GM12891 (cell line): ENCODE measurements at regions not wholly inside any gene's neighbourhood (a gene's known extent, or its start where the extent isn't known, plus 50 kb on each side); places are given as distances from the start of the nearest gene placed in this dataset.

Experiments used
- POLR2A ChIP-seq: IDR thresholded peaks from 2 replicates; pipeline ENCODE4 v1.6.1; 2011; ENCODE audit warnings: low read depth, low read length, control low read depth
- POLR2AphosphoS5 ChIP-seq: IDR thresholded peaks from 2 replicates; pipeline ENCODE4 v1.6.1; 2011; ENCODE audit warnings: low read depth, low read length, control low read depth

GRCh38 chr2:2703762-2704427 is 372.8 kb upstream of the MYT1L start:
- TF ChIP-seq POLR2AphosphoS5 (no peak), POLR2A (no peak)
